AG04450 (cell line): ENCODE measurements at regions not wholly inside any gene's neighbourhood (a gene's known extent, or its start where the extent isn't known, plus 50 kb on each side); places are given as distances from the start of the nearest gene placed in this dataset.

ENCODE experiments used
- CTCF ChIA-PET: fragments of 300-600, 350-600 bp; formaldehyde crosslinking; extraction: SDS; loops from one replicate; lab custom pipeline; 2022; ENCODE audit warnings: antibody characterized with exemption, inconsistent platforms; lab: Charles Lee
- POLR2A ChIA-PET: fragments of 350-600 bp; formaldehyde crosslinking; extraction: SDS; loops from one replicate; lab custom pipeline; 2021; ENCODE audit warnings: antibody characterized with exemption, inconsistent platforms; lab: Yijun Ruan, JAX
- DNase-seq: peaks from one replicate; pipeline ENCODE4 v3.0.0-alpha.2; 2011; ENCODE audit warnings: low read depth, low spot score
- H3K27ac ChIP-seq: one replicate; pipeline ENCODE4 v1.5.1; 2012; ENCODE audit warnings: low read depth, low read length, control low read depth
- H3K27me3 ChIP-seq: one replicate; pipeline ENCODE4 v1.6.0; 2012; ENCODE audit warnings: low read length; ENCODE audit not compliant: control insufficient read depth, insufficient read depth
- H3K4me3 ChIP-seq: 2 replicates; pipeline ENCODE4 v1.5.1; 2011; ENCODE audit warnings: mild to moderate bottlenecking, low read depth, low read length, control low read depth
- H3K9me3 ChIP-seq: 2 replicates; pipeline ENCODE4 v1.5.1; 2012; ENCODE audit warnings: low read length; ENCODE audit not compliant: control insufficient read depth, insufficient read depth
- TF ChIP-seq, protein P1 (sequence below): IDR thresholded peaks from 2 replicates; pipeline ENCODE4 v1.5.1; 2011; ENCODE audit warnings: low read depth, low read length, control low read depth, inconsistent platforms

DNA sequence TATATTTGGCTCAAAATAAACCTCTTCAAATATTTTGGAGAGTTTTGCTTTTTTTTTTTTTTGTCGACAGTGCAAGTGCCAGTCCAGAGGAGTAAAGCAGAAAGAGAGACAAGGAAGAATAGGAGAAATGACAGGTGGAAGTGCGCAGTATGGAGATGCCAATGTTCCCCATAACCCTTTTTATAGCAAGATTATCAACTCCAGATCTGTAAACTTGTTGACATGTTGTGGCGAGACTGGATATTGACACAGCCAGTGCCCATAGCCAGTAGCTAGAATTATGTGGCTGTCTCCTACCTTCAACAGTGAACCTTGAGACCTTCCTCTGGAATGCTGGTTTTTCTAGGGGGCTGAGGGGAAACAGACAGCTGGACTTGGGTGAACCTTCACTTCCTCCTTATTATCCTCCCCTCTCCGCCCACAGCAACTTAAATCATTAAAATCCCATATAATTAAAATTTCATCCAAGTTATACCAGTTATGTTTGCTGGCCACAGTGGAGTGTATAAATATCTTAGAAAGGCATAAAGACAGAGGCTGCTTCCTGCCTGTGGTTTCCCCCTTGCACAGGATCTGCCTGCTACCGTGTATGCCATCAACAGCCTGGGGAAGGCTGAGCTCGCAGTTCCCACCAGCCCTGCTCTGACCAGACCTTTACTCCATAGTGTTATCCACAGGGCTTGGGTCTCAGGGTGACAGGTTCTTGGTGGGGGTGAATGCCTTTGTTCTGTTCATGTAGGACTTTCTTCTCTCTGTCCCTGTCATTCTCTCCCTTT is 112.3 kb upstream of the ANKH start:
- Histone ChIP-seq H3K27ac (no peak overlapping the region), H3K27me3 (peaks cover 13% of the 10 kb centered on the region), H3K9me3 (no peaks in the 10 kb centered on the region), H3K4me3 (no peak overlapping the region)
- DNase-seq, result no peak
- TF ChIP-seq, protein P1, sequence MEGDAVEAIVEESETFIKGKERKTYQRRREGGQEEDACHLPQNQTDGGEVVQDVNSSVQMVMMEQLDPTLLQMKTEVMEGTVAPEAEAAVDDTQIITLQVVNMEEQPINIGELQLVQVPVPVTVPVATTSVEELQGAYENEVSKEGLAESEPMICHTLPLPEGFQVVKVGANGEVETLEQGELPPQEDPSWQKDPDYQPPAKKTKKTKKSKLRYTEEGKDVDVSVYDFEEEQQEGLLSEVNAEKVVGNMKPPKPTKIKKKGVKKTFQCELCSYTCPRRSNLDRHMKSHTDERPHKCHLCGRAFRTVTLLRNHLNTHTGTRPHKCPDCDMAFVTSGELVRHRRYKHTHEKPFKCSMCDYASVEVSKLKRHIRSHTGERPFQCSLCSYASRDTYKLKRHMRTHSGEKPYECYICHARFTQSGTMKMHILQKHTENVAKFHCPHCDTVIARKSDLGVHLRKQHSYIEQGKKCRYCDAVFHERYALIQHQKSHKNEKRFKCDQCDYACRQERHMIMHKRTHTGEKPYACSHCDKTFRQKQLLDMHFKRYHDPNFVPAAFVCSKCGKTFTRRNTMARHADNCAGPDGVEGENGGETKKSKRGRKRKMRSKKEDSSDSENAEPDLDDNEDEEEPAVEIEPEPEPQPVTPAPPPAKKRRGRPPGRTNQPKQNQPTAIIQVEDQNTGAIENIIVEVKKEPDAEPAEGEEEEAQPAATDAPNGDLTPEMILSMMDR, result no peak
- ChIA-PET POLR2A (interaction anchor here (0.6 kb wide), 1 partner anchor 141 kb away, joined by 7 read pairs; no protein-coding TSS in a partner anchor), CTCF (interaction anchor here (0.5 to 4.7 kb wide), 2 partner anchors 19 to 26 kb away, joined by 3 to 18 read pairs; no protein-coding TSS in a partner anchor)

DNA sequence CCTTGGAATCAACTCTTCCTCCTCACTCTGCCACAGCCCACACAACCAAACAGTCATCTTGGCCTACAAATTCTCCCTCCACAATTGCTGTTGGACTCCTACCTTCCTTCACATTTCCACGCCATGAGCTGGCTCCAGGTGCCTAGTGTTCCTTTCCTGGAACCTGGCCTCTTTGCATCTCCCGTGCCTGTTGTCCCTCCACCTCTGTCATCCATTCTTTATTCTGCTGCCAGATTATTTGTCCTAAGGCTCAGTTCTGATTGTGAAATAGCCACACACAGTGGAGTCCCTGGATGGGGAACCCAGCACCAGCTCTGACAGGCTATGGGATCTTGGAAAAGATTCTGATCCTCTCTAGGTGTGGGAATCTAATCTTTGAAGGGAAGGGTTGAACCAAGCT is 109.1 kb upstream of the ANKH start:
- Histone ChIP-seq H3K4me3 (no peak overlapping the region), H3K27ac (no peak overlapping the region), H3K27me3 (peaks cover 14% of the 10 kb centered on the region), H3K9me3 (no peaks in the 10 kb centered on the region; the same call in 1 of the 2 replicates)
- TF ChIP-seq, protein P1, result no peak
- no peak for DNase-seq
- ChIA-PET POLR2A (no interaction called here), CTCF (no interaction called here)

DNA sequence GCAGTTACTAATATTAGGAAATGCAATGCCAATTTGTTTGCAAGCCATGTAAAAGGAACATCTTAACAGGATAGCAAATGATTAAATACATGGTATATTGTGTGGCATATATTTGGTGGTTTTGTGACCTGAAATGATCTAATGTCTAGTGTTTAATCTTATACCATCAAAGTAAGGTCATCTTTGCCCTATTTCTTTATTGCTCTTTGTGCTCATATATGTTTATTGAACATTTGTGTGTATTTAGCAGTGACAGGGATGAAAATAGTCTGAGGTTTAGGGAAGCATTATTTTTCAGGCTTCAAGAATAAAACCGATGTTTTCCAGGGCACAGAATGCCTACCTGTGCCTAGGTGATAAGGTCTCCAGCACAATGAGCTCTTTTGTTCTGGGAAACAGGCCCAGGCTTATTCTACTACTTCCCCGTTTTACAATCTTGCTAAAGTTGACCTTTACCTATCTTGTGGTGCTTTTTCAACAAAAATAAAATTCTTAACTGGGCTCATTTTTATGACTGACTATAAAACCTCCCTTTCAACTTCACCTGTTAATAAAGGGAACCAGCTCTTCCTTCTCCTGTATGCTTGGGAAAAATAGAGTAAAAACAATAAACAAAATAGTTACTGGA is 105.6 kb upstream of the ANKH start:
- Histone ChIP-seq H3K4me3 (no peak overlapping the region), H3K27me3 (peaks cover 11% of the 10 kb centered on the region), H3K27ac (no peak overlapping the region), H3K9me3 (no peaks in the 10 kb centered on the region; the same call in 1 of the 2 replicates)
- CTCF ChIA-PET, result interaction anchor here (1.4 to 1.5 kb wide), 2 partner anchors 26 to 27 kb away, joined by 3 to 5 read pairs; no protein-coding TSS in a partner anchor
- POLR2A ChIA-PET, result no interaction called here
- TF ChIP-seq, protein P1, result no peak
- DNase-seq, result no peak

DNA sequence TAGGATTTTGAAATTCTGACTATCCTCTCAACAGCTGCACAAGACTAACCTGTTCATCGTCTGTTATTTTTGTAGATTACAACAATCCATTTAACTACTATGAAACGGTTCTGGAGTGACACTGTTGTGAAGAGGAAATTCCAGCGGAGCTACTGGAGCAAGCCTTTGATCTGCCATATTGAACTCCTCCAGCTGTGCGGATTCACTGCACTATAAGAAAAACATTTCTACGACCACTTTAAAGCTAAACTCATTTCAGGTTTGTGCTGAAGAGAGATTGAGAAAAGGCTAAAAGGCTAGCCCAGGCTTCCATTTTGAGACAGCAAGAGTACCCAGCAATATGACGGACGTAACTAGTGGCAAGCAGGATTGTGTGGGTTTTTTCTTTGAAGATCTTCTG is 104.9 kb upstream of the ANKH start:
- H3K9me3 ChIP-seq, result no peaks in the 10 kb centered on the region; the same call in 1 of the 2 replicates
- ChIA-PET CTCF (interaction anchor here (1.4 to 1.5 kb wide), 3 partner anchors 26 to 249 kb away, joined by 3 to 5 read pairs (median 4); no protein-coding TSS in a partner anchor), POLR2A (no interaction called here)
- H3K4me3 ChIP-seq, result no peak overlapping the region
- DNase-seq, result no peak
- TF ChIP-seq, protein P1, result no peak
- H3K27ac ChIP-seq, result no peak overlapping the region
- H3K27me3 ChIP-seq, result peaks cover 11% of the 10 kb centered on the region

DNA sequence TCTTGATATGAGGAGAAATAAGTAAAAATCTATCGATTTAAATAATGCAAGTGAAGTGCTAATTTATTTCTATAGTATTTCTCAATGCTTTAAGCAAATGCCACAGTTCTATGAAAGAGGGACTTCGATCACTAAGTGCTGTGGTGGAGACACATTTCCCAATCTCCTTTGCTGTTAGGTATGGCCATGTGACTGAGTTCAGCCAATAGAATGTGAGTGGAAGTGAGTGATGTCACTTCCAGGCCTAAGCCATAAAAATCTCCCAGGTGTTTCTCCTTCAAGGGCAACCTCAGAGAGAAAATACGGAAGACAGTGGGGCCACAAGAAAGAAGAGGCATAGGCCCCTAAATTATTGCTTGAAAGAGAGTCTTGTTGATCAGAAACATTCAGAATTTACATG is 100.3 kb upstream of the ANKH start:
- TF ChIP-seq, protein P1, result no peak
- no peak for DNase-seq
- POLR2A ChIA-PET, result no interaction called here
- Histone ChIP-seq H3K27me3 (no peaks in the 10 kb centered on the region), H3K4me3 (no peak overlapping the region), H3K27ac (no peak overlapping the region), H3K9me3 (no peaks in the 10 kb centered on the region)
- CTCF ChIA-PET, result no interaction called here
